ENCODE measurements at regions not wholly inside any gene's neighbourhood (a gene's known extent, or its start where the extent isn't known, plus 50 kb on each side); places are given as distances from the start of the nearest gene placed in this dataset.
"Not testable (repeated sequence)": the region's sequence is repeated elsewhere in the genome, so short reads cannot be mapped to it uniquely, and the experiment has no call there.

DNA sequence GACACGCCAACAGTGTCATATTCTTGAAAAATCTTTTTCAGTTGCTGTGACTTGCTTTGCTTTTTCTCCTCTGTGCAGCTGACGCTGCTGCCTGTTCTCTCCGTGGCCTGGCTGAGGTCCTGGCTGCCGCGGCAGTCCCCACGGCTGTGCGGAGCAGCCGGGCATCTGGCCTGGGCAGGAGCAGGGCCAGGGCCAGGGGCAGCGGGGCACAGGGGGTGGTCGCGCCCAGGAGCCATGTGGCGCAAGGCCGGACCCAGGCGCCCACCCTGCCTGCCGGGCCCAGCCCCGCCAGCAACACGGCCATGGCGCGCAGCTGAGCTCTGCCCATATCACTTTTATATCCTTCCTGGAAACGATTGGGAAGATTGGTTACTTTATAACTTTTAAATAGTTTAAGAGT, 109.4 kb upstream of the ACBD5 start:
- no peak overlapping the region for H3K4me2 ChIP-seq (ENCODE audit: low read depth, low read length, poor library complexity, severe bottlenecking)
- no peaks in the 10 kb centered on the region for H3K4me1 ChIP-seq (ENCODE audit: insufficient read depth, low read length, poor library complexity, severe bottlenecking)
- H3K27me3 ChIP-seq (ENCODE audit: insufficient read depth, low read length, poor library complexity, severe bottlenecking): no peaks in the 10 kb centered on the region
- no peak overlapping the region for H3K4me3 ChIP-seq (ENCODE audit: low read length, poor library complexity, severe bottlenecking)
- H2AFZ ChIP-seq (ENCODE audit: low read length): no peak overlapping the region
- TF ChIP-seq, protein P1, sequence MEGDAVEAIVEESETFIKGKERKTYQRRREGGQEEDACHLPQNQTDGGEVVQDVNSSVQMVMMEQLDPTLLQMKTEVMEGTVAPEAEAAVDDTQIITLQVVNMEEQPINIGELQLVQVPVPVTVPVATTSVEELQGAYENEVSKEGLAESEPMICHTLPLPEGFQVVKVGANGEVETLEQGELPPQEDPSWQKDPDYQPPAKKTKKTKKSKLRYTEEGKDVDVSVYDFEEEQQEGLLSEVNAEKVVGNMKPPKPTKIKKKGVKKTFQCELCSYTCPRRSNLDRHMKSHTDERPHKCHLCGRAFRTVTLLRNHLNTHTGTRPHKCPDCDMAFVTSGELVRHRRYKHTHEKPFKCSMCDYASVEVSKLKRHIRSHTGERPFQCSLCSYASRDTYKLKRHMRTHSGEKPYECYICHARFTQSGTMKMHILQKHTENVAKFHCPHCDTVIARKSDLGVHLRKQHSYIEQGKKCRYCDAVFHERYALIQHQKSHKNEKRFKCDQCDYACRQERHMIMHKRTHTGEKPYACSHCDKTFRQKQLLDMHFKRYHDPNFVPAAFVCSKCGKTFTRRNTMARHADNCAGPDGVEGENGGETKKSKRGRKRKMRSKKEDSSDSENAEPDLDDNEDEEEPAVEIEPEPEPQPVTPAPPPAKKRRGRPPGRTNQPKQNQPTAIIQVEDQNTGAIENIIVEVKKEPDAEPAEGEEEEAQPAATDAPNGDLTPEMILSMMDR (conservative IDR thresholded peaks at IDR 0.05; ENCODE audit: low read length): no peak
- TF ChIP-seq EZH2phosphoT487 (IDR thresholded peaks at IDR 0.05; ENCODE audit: borderline replicate concordance): no peak
- no peaks in the 10 kb centered on the region for H3K79me2 ChIP-seq (ENCODE audit: insufficient read depth, low read length)
- no peaks in the 10 kb centered on the region for H4K20me1 ChIP-seq (ENCODE audit: insufficient read depth, low read length, poor library complexity, severe bottlenecking)
- no peaks in the 10 kb centered on the region for H3K9me2 ChIP-seq (replicated peaks; ENCODE audit: low read depth, low read length)
- H3K9ac ChIP-seq (ENCODE audit: low read depth, low read length, poor library complexity, severe bottlenecking): no peak overlapping the region
- H3K9me3 ChIP-seq (ENCODE audit: insufficient read depth, low read depth, low read length): no peaks in the 10 kb centered on the region
- no peaks in the 10 kb centered on the region for H3F3A ChIP-seq (ENCODE audit: low read depth)
- no peaks in the 10 kb centered on the region for H3K36me3 ChIP-seq (ENCODE audit: insufficient read depth, low read length)

DNA sequence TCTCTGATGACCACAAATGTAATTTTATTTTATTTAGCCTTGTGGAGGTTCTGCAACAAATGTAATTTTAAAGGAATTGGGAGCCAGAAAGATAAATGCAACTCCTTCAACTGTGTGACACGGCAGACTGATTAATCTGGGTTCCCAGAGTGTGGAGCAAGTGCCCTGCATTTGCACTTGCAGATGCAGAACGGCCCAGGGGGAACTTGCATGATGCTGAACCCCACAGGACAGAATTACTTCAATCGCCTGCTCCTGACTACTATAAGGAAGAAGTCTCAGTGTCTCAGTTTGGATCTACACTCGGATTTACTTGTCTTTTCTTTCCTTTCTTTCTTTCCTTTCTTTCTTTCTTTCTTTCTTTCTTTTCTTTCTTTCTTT, 107.2 kb upstream of the ACBD5 start:
- not testable (repeated sequence) for H3K27me3 ChIP-seq (ENCODE audit: insufficient read depth, low read length, poor library complexity, severe bottlenecking); H3K9me3 ChIP-seq (ENCODE audit: insufficient read depth, low read depth, low read length); H2AFZ ChIP-seq (ENCODE audit: low read length)

DNA sequence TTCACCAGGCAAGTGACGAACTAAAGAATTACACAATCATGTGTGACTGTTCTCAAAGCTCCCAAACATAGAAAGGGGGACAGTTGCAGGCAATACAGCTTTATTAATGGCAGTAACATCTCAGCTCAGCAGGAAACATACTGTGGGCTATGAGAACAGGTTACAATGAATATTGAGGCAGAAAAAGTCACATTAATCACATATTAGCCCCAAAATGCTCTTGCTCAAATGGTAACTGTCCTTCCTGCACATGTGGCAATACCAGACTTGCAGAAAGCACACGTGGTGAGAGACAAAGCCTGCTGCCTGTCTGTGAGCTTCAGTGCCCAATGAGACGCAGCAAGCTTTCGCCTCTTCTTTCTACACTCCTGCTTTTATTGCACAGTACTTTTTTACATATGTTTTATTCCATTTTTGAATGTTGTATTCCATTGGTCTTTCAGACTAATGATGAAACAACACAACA, 104.9 kb upstream of the ACBD5 start:
- TF ChIP-seq, protein P1 (conservative IDR thresholded peaks at IDR 0.05; ENCODE audit: low read length): no peak
- TF ChIP-seq EZH2phosphoT487 (IDR thresholded peaks at IDR 0.05; ENCODE audit: borderline replicate concordance): no peak

More for the DNA sequence above, 107.2 kb upstream of the ACBD5 start:
- H3K9ac ChIP-seq (ENCODE audit: low read depth, low read length, poor library complexity, severe bottlenecking); H4K20me1 ChIP-seq (ENCODE audit: insufficient read depth, low read length, poor library complexity, severe bottlenecking); H3F3A ChIP-seq (ENCODE audit: low read depth); H3K4me1 ChIP-seq (ENCODE audit: insufficient read depth, low read length, poor library complexity, severe bottlenecking); H3K4me3 ChIP-seq (ENCODE audit: low read length, poor library complexity, severe bottlenecking); H3K9me2 ChIP-seq (replicated peaks; ENCODE audit: low read depth, low read length); H3K4me2 ChIP-seq (ENCODE audit: low read depth, low read length, poor library complexity, severe bottlenecking); H3K36me3 ChIP-seq (ENCODE audit: insufficient read depth, low read length); H3K79me2 ChIP-seq (ENCODE audit: insufficient read depth, low read length): not testable (repeated sequence)

More for the DNA sequence above, 104.9 kb upstream of the ACBD5 start:
- no peaks in the 10 kb centered on the region for H3K9me3 ChIP-seq (ENCODE audit: insufficient read depth, low read depth, low read length)
- H3K4me3 ChIP-seq (ENCODE audit: low read length, poor library complexity, severe bottlenecking): no peak overlapping the region
- no peak overlapping the region for H3K9ac ChIP-seq (ENCODE audit: low read depth, low read length, poor library complexity, severe bottlenecking)
- no peak overlapping the region for H3K4me2 ChIP-seq (ENCODE audit: low read depth, low read length, poor library complexity, severe bottlenecking)
- H3K9me2 ChIP-seq (replicated peaks; ENCODE audit: low read depth, low read length): no peaks in the 10 kb centered on the region
- H4K20me1 ChIP-seq (ENCODE audit: insufficient read depth, low read length, poor library complexity, severe bottlenecking): no peaks in the 10 kb centered on the region
- peak overlapping the region; percentile 42; the same call in 1 of the 2 replicates for H2AFZ ChIP-seq (ENCODE audit: low read length)
- no peaks in the 10 kb centered on the region for H3K36me3 ChIP-seq (ENCODE audit: insufficient read depth, low read length)
- no peaks in the 10 kb centered on the region for H3F3A ChIP-seq (ENCODE audit: low read depth)
- no peaks in the 10 kb centered on the region for H3K79me2 ChIP-seq (ENCODE audit: insufficient read depth, low read length)
- no peaks in the 10 kb centered on the region for H3K27me3 ChIP-seq (ENCODE audit: insufficient read depth, low read length, poor library complexity, severe bottlenecking)
- no peaks in the 10 kb centered on the region for H3K4me1 ChIP-seq (ENCODE audit: insufficient read depth, low read length, poor library complexity, severe bottlenecking)
